Karpas-422 (cell line): ENCODE measurements at regions not wholly inside any gene's neighbourhood (a gene's known extent, or its start where the extent isn't known, plus 50 kb on each side); places are given as distances from the start of the nearest gene placed in this dataset.
A peak's percentile ranks its signal among the peaks of the same experiment; 100 is the strongest.

ENCODE experiments used
- DNase-seq: peaks from one replicate; pipeline ENCODE4 v3.0.0-alpha.2; 2015
- H2AFZ ChIP-seq: fragments of 200-600 bp; sonication (generic); 2 replicates; pipeline ENCODE4 v1.6.1; 2014; ENCODE audit warnings: antibody characterized with exemption, low read length, mixed read lengths
- H3K27ac ChIP-seq: fragments of 200-600 bp; sonication (generic); 2 replicates; pipeline ENCODE4 v1.5.1; 2014; ENCODE audit warnings: mild to moderate bottlenecking, low read length, moderate library complexity
- H3K27me3 ChIP-seq: fragments of 200-600 bp; sonication (generic); 2 replicates; pipeline ENCODE4 v1.6.1; 2014; ENCODE audit warnings: low read length, mixed read lengths
- H3K36me3 ChIP-seq: fragments of 200-600 bp; sonication (generic); 2 replicates; pipeline ENCODE4 v1.6.1; 2014; ENCODE audit warnings: low read length, mixed read lengths; ENCODE audit not compliant: insufficient read depth
- H3K4me1 ChIP-seq: fragments of 200-600 bp; sonication (generic); 2 replicates; pipeline ENCODE4 v1.6.1; 2014; ENCODE audit warnings: mild to moderate bottlenecking, low read length, mixed read lengths
- H3K4me2 ChIP-seq: fragments of 200-600 bp; sonication (generic); 2 replicates; pipeline ENCODE4 v1.6.1; 2014; ENCODE audit warnings: low read length, low read depth, mild to moderate bottlenecking; ENCODE audit not compliant: poor library complexity, severe bottlenecking
- H3K4me3 ChIP-seq: fragments of 200-600 bp; sonication (generic); 2 replicates; pipeline ENCODE4 v1.5.1; 2014; ENCODE audit warnings: mild to moderate bottlenecking, antibody characterized with exemption, low read length, mixed read lengths
- H3K79me2 ChIP-seq: fragments of 200-600 bp; sonication (generic); 2 replicates; pipeline ENCODE4 v1.6.1; 2014; ENCODE audit warnings: mild to moderate bottlenecking, low read length, mixed read lengths
- H3K9ac ChIP-seq: fragments of 200-600 bp; sonication (generic); 2 replicates; pipeline ENCODE4 v1.6.0; 2014; ENCODE audit warnings: low read length
- H3K9me2 ChIP-seq: fragments of 200-600 bp; sonication (generic), shearing (Covaris generic); replicated peaks from 2 replicates; pipeline ENCODE4 v1.6.0; 2014; ENCODE audit warnings: mild to moderate bottlenecking, low read length, moderate library complexity; ENCODE audit not compliant: insufficient read depth
- H3K9me3 ChIP-seq: fragments of 300-700, 200-600 bp; sonication (generic); 2 replicates; pipeline ENCODE4 v1.6.1; 2014; ENCODE audit warnings: low read length, mixed read lengths
- H4K20me1 ChIP-seq: fragments of 200-600 bp; sonication (generic); 2 replicates; pipeline ENCODE4 v1.6.1; 2014; ENCODE audit warnings: mild to moderate bottlenecking, antibody characterized with exemption, low read length, low read depth; ENCODE audit not compliant: insufficient read depth

DNA sequence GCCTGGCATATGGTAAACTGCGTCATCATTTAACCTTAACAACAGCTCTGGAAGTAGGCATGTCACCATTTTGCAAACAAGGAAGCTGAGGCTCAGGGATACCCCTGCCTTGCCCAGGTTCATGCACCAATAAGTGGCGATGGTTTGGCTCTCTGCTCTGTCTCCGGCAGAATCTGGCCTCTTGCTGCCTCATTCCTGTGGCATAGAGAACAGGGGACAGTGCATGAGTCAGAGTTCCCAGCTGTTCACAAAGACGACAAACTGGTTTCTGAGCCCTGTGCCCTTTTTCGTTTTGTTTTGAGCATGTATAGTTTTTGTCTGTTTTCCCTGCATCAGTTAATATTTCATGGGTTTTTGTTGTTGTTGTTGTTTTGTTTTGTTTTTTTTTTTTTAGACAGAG is 236.8 kb downstream of the OPA1 start:
- H3K9me3 ChIP-seq = no peaks in the 10 kb centered on the region
- no peak overlapping the region for H3K4me2 ChIP-seq
- H3K9ac ChIP-seq = no peak overlapping the region

DNA sequence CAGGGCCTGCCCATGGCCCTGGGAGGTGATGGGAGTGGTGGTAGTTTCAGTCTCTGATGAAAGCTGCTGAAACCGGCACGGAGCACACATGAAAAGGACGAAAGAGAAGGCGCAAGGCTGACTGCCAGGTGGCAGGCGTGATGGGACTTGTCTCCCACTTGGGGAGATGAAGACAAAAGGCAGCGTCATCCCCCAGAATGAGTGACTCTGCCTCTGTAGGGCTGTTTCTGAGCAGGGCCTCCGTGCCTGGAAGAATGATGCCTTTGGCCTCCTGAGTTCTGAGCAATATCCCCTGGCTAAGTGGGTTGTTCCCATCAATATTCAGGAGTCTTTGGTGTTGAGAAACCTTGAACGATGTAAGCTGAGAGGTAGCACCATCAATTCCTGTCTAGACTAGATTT is 237.8 kb downstream of the OPA1 start:
- no peaks in the 10 kb centered on the region for H3K9me3 ChIP-seq
- H3K4me1 ChIP-seq = peaks cover 8% of the 10 kb centered on the region
- H3K9ac ChIP-seq = no peak overlapping the region
- H3K36me3 ChIP-seq = no peaks in the 10 kb centered on the region
- no peak overlapping the region for H3K27ac ChIP-seq
- H3K9me2 ChIP-seq = no peaks in the 10 kb centered on the region
- no peak for DNase-seq
- no peaks in the 10 kb centered on the region for H3K27me3 ChIP-seq
- no peaks in the 10 kb centered on the region for H3K79me2 ChIP-seq
- no peaks in the 10 kb centered on the region for H4K20me1 ChIP-seq
- H3K4me2 ChIP-seq = no peak overlapping the region
- H3K4me3 ChIP-seq = no peak overlapping the region
- no peak overlapping the region for H2AFZ ChIP-seq

More for the DNA sequence above, 236.8 kb downstream of the OPA1 start:
- H4K20me1 ChIP-seq = no peaks in the 10 kb centered on the region
- DNase-seq = no peak
- H3K79me2 ChIP-seq = no peaks in the 10 kb centered on the region
- H3K36me3 ChIP-seq = no peaks in the 10 kb centered on the region
- no peak overlapping the region for H3K4me3 ChIP-seq
- H3K27ac ChIP-seq = no peak overlapping the region
- no peaks in the 10 kb centered on the region for H3K9me2 ChIP-seq
- peaks cover 8% of the 10 kb centered on the region for H3K4me1 ChIP-seq
- H2AFZ ChIP-seq = no peak overlapping the region
- H3K27me3 ChIP-seq = no peaks in the 10 kb centered on the region

DNA sequence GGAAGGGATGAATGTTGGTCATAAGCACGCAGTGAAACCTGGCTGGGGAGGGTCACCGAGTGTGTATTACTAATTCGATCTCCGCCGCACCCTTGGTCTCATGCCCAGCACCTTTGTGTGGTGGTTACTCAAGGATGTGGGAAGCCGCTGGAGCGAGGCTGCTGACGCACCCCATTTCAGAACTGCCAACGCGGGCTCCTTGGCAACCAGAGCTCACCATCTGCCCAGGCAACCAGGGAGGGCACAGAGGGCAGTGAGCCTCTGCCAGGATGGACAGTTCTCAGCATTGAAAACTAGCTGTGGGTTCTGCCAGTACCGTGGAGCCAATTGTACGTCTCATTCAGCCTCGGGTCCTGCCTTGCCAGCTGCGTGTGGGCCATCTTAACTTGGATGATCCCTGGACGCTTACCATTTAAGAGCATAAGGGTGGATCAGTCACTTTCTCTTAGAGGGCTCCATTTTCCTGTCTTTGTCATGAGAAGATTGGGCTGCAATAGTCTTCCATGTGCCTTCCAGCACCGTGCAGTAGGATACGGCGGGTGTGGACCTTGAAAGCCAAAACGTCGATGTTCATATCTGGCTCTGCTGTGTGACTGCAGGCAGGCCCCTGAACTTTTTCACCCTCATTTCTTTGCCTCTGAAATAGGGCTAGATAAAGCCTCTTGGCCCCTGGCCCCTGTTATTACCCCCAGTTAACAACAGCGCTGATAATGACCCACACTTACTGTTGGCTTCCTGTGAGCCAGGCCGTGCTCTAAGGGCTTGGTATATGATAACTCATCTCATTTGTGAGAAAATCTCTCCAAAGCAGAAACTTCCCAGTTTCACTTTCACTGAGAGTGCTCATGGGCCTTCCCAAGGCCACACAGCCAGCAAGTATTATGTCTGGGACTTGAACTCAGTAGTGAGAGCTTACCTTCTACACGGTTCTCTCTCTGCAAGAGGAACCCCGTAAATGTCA is 238.8 kb downstream of the OPA1 start:
- H3K27me3 ChIP-seq = no peaks in the 10 kb centered on the region
- peaks cover 8% of the 10 kb centered on the region for H3K4me1 ChIP-seq
- H3K4me2 ChIP-seq = no peak overlapping the region
- DNase-seq = peak; percentile 49
- H3K36me3 ChIP-seq = no peaks in the 10 kb centered on the region
- no peaks in the 10 kb centered on the region for H3K79me2 ChIP-seq
- no peak overlapping the region for H3K4me3 ChIP-seq
- no peaks in the 10 kb centered on the region for H3K9me3 ChIP-seq
- no peak overlapping the region; the same call in 1 of the 2 replicates for H3K9ac ChIP-seq
- H4K20me1 ChIP-seq = no peaks in the 10 kb centered on the region
- no peak overlapping the region for H3K27ac ChIP-seq
- H2AFZ ChIP-seq = peak overlapping the region; percentile 44; the same call in 1 of the 2 replicates
- no peaks in the 10 kb centered on the region for H3K9me2 ChIP-seq

DNA sequence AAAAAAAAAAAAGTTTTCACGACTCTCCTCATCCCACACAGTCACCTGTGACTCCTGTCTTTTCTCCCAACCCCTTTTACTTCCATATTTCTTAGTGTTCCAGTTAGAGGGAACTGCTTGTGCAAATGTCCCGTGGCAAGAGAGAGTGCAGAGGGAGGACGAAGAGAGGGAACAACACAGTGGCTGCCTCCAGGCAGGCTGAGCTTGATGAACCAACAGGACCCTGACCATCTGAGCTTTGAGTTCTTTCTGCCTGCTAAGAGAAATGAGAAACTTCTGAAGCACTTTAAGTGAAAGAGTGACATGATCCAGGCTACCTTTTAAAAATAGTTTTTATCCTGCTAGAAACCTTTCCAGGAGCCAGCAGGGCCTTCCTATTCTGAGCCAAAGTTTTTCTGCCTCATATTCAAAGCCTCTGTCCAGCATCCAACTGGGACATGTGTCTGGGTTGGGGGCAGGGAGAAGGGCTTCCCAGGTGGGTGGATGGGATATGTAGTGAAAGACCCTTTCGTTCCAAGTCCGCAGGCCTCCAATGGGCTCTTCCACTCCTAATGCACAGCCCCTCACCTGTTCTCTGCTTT is 239.9 kb downstream of the OPA1 start:
- Histone ChIP-seq H3K4me1 (peaks cover 8% of the 10 kb centered on the region), H3K9ac (no peak overlapping the region), H2AFZ (no peak overlapping the region), H3K27ac (no peak overlapping the region), H3K36me3 (no peaks in the 10 kb centered on the region), H3K4me2 (no peak overlapping the region), H3K79me2 (no peaks in the 10 kb centered on the region), H3K4me3 (no peak overlapping the region), H3K9me3 (no peaks in the 10 kb centered on the region), H3K27me3 (no peaks in the 10 kb centered on the region), H3K9me2 (no peaks in the 10 kb centered on the region), H4K20me1 (no peaks in the 10 kb centered on the region)
- DNase-seq = no peak

DNA sequence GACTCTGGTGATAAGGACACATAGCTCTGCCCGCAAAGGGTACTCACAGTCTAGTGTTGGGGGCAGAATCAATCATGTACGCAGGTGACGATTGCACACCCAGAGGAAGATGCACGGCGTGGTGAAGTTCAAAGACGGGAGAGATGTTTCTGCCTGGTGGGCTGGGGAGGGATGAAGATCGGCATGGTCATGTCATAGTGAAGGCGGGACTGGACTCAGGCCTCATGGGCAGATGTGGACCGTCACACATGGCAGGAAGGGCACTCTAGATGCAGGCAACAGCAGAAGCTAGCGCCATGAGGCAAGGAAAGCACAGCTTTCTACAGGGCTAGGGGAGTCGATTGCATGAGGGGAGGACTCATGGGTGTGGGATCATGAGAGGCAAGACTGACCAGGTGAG is 240.6 kb downstream of the OPA1 start:
- Histone ChIP-seq H3K79me2 (no peaks in the 10 kb centered on the region), H2AFZ (no peak overlapping the region), H3K27ac (no peak overlapping the region), H4K20me1 (no peaks in the 10 kb centered on the region), H3K27me3 (no peaks in the 10 kb centered on the region), H3K4me3 (no peak overlapping the region), H3K9ac (no peak overlapping the region), H3K36me3 (no peaks in the 10 kb centered on the region), H3K9me2 (no peaks in the 10 kb centered on the region), H3K4me2 (no peak overlapping the region), H3K9me3 (no peaks in the 10 kb centered on the region), H3K4me1 (peaks cover 8% of the 10 kb centered on the region)
- no peak for DNase-seq

DNA sequence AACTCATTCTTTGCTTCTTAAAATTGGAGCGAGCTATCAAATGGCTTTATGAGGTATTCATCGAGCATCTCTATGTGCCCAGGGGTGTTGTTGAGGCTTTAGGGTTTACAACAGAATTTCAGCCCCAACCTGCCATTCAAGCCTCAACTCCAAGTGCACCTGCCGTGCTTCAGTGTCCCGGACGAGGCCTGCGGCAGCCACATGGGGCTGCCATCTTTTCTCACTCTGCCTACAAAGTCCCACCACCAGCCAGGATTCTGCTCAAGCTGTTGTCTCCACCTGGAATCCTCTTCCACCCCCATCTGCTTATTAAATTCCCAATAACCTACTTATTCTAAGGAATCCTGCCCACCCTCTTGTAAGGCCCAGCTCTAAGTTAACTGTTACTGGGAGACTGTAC is 242.4 kb downstream of the OPA1 start:
- no peak overlapping the region for H3K4me2 ChIP-seq
- no peak overlapping the region for H3K4me3 ChIP-seq
- peaks cover 8% of the 10 kb centered on the region for H3K4me1 ChIP-seq
- H3K36me3 ChIP-seq = no peaks in the 10 kb centered on the region
- H3K9me2 ChIP-seq = no peaks in the 10 kb centered on the region
- no peaks in the 10 kb centered on the region for H3K79me2 ChIP-seq
- H3K9ac ChIP-seq = no peak overlapping the region
- no peak for DNase-seq
- H3K9me3 ChIP-seq = no peaks in the 10 kb centered on the region
- H2AFZ ChIP-seq = no peak overlapping the region
- H3K27me3 ChIP-seq = no peaks in the 10 kb centered on the region
- H3K27ac ChIP-seq = no peak overlapping the region
- H4K20me1 ChIP-seq = no peaks in the 10 kb centered on the region

DNA sequence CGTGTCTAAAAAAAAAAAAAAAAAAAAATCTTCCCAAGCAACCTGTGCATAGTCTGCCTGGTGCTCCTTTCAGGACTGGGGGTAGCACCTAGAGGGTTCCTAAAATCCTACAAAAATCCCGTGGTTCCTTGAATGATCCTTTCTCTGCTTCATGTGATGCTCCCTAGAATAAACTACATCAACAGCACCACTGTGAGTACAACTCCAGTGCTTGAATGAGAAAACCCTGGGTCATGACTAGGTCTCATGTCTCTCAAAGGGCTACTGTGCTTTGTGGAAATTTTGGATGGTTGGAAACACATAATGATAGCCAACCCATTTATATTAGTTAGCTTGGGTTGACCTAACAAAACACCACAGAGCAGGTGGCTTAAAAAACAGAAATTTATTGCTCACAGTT is 243.5 kb downstream of the OPA1 start:
- Histone ChIP-seq H3K4me2 (no peak overlapping the region), H3K27ac (no peak overlapping the region), H3K9ac (no peak overlapping the region), H3K27me3 (no peaks in the 10 kb centered on the region), H3K9me3 (no peaks in the 10 kb centered on the region), H4K20me1 (no peaks in the 10 kb centered on the region), H3K36me3 (no peaks in the 10 kb centered on the region), H3K4me1 (peaks cover 10% of the 10 kb centered on the region), H3K9me2 (no peaks in the 10 kb centered on the region), H2AFZ (no peak overlapping the region), H3K79me2 (no peaks in the 10 kb centered on the region), H3K4me3 (no peak overlapping the region)
- no peak for DNase-seq

DNA sequence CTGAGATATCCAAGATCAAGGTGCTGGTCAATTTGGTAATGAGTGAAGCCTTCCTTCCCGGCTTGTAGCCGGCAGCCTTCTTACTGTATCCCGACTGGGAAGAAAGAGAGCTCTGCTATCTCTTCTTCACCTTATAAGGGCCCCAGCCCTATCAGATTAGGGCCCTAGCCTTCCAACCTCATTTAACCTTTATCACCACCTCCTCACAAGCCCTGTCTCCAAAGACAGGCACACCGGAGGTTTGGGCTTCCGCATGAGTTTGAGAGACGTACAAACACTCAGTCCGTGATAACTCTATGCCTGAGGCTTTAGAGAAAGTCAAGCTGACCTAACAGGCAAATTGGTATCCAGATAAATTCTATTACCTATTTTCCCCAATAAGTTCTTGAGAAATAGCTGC is 243.9 kb downstream of the OPA1 start:
- H3K9me3 ChIP-seq = no peaks in the 10 kb centered on the region
- no peak overlapping the region for H3K4me3 ChIP-seq
- no peaks in the 10 kb centered on the region for H3K36me3 ChIP-seq
- H3K79me2 ChIP-seq = no peaks in the 10 kb centered on the region
- no peak overlapping the region for H3K9ac ChIP-seq
- H2AFZ ChIP-seq = no peak overlapping the region
- peaks cover 12% of the 10 kb centered on the region for H3K4me1 ChIP-seq
- H3K9me2 ChIP-seq = no peaks in the 10 kb centered on the region
- no peaks in the 10 kb centered on the region for H4K20me1 ChIP-seq
- DNase-seq = no peak
- H3K27me3 ChIP-seq = no peaks in the 10 kb centered on the region
- H3K27ac ChIP-seq = no peak overlapping the region
- no peak overlapping the region for H3K4me2 ChIP-seq
